B cell (primary cell): ENCODE measurements at regions not wholly inside any gene's neighbourhood (a gene's known extent, or its start where the extent isn't known, plus 50 kb on each side); places are given as distances from the start of the nearest gene placed in this dataset.

Source experiments
- ATAC-seq: fragments of 200-7000 bp; cut with Tn5 transposase; one replicate; pipeline ENCODE4 v1.10.0; 2021; ENCODE audit warnings: low read depth, mild to moderate bottlenecking, moderate number of reproducible peaks, moderate library complexity
- CTCF ChIA-PET: fragments of 350-600 bp; sonication (Branson Sonifier 250); formaldehyde crosslinking; loops from one replicate; lab custom pipeline; 2021; ENCODE audit warnings: antibody characterized with exemption, inconsistent platforms; lab: Charles Lee
- POLR2A ChIA-PET: fragments of 350-600 bp; sonication (Branson Sonifier 250); formaldehyde crosslinking; loops from one replicate; lab custom pipeline; 2021; ENCODE audit warnings: antibody characterized with exemption; lab: Charles Lee
- DNase-seq: peaks from one replicate; pipeline ENCODE4 v3.0.0; 2013
- H2AFZ ChIP-seq: 2 replicates; pipeline ENCODE4 v1.6.1; 2012; ENCODE audit warnings: mild to moderate bottlenecking, low read depth, low read length; ENCODE audit not compliant: insufficient read depth, poor library complexity, severe bottlenecking
- H3K27ac ChIP-seq, 2 donors: 1 replicate in 1 of 2; 2 replicates in 1 of 2; pipeline ENCODE4 v1.5.1; 2012 to 2013; ENCODE audit warnings: low read length in 2 of 2, mild to moderate bottlenecking in 2 of 2, moderate library complexity in 1 of 2
- H3K27me3 ChIP-seq, 4 experiments: fragments of 200-600 bp in 1 of 4; sonication (generic) in 1 of 4; replicated peaks in 1 of 4; 1 replicate in 2 of 4; 2 replicates in 2 of 4; pipeline versions ENCODE4 v1.6.1 to v1.7.0; 2013 to 2016; ENCODE audit warnings: low read length in 3 of 4, mild to moderate bottlenecking in 2 of 4, mixed read lengths in 1 of 4, moderate library complexity in 1 of 4; ENCODE audit not compliant: insufficient read depth in 4 of 4, control insufficient read depth in 3 of 4; ENCODE audit errors: control extremely low read depth in 1 of 4
- H3K36me3 ChIP-seq, 2 experiments: replicated peaks in 1 of 2; 1 replicate in 1 of 2; 2 replicates in 1 of 2; pipeline versions ENCODE4 v1.6.1 to v1.7.1; 2013; ENCODE audit warnings: low read length in 1 of 2; ENCODE audit not compliant: insufficient read depth in 2 of 2, control insufficient read depth in 1 of 2; ENCODE audit errors: control extremely low read depth in 1 of 2, extremely low read depth in 1 of 2
- H3K4me1 ChIP-seq, 2 donors: fragments of 200-600 bp in 1 of 2; sonication (generic) in 1 of 2; 1 replicate in 1 of 2; 2 replicates in 1 of 2; pipeline versions ENCODE4 v1.5.1 to v1.6.1; 2013 to 2017; ENCODE audit warnings: low read length in 2 of 2; ENCODE audit not compliant: control insufficient read depth in 2 of 2, insufficient read depth in 2 of 2
- H3K4me2 ChIP-seq: replicated peaks from 2 replicates; pipeline ENCODE3; 2012; ENCODE audit warnings: mild to moderate bottlenecking, low read depth, low read length; ENCODE audit not compliant: poor library complexity, severe bottlenecking
- H3K4me3 ChIP-seq, 5 experiments: fragments of 200-600 bp in 1 of 5; sonication (generic) in 1 of 5; 1 replicate in 3 of 5; 2 replicates in 2 of 5; pipeline versions ENCODE4 v1.5.1 to v1.7.0; 2011 to 2016; ENCODE audit warnings: low read length in 4 of 5, mild to moderate bottlenecking in 4 of 5, low read depth in 2 of 5, control low read depth in 1 of 5, moderate library complexity in 1 of 5; ENCODE audit not compliant: insufficient read depth in 1 of 5; ENCODE audit errors: control extremely low read depth in 1 of 5, extremely low read depth in 1 of 5
- H3K79me2 ChIP-seq: fragments of 200-600 bp; sonication (generic); one replicate; pipeline ENCODE4 v1.6.0; 2016; ENCODE audit warnings: low read length; ENCODE audit not compliant: control insufficient read depth, insufficient read depth
- H3K9ac ChIP-seq: fragments of 200-600 bp; sonication (generic); 2 replicates; pipeline ENCODE4 v1.6.1; 2017; ENCODE audit warnings: mild to moderate bottlenecking, low read length, moderate library complexity
- H3K9me3 ChIP-seq, 3 donors: one replicate each; pipeline versions ENCODE4 v1.6.1 to v1.7.1; 2013; ENCODE audit warnings: low read length in 2 of 3; ENCODE audit not compliant: control insufficient read depth in 2 of 3, insufficient read depth in 1 of 3; ENCODE audit errors: control extremely low read depth in 1 of 3
- H4K20me1 ChIP-seq: 2 replicates; pipeline ENCODE4 v1.6.0; 2012; ENCODE audit warnings: mild to moderate bottlenecking, low read length; ENCODE audit not compliant: insufficient read depth, control insufficient read depth, poor library complexity, severe bottlenecking
- H3K27ac Mint-ChIP-seq: one replicate; pipeline ENCODE4 v1.8.0; 2021; ENCODE audit warnings: mixed read lengths
- H3K27me3 Mint-ChIP-seq: one replicate; pipeline ENCODE4 v1.8.0; 2021; ENCODE audit warnings: mixed read lengths
- H3K4me1 Mint-ChIP-seq: one replicate; pipeline ENCODE4 v1.8.0; 2021; ENCODE audit warnings: mixed read lengths
- H3K4me3 Mint-ChIP-seq: one replicate; pipeline ENCODE4 v1.8.0; 2021; ENCODE audit warnings: mixed read lengths
- H3K9me3 Mint-ChIP-seq: one replicate; pipeline ENCODE4 v1.8.0; 2022; ENCODE audit warnings: mixed read lengths; ENCODE audit not compliant: insufficient read depth
- CTCF ChIP-seq: fragments of 200-600 bp; IDR thresholded peaks from one replicate; pipeline ENCODE4 v1.8.0; 2022; ENCODE audit warnings: antibody characterized with exemption, mild to moderate bottlenecking
- EZH2 ChIP-seq: IDR thresholded peaks from 2 replicates; pipeline ENCODE4 v1.6.1; 2012; ENCODE audit warnings: borderline replicate concordance, low read depth, mild to moderate bottlenecking, moderate library complexity, low read length; ENCODE audit not compliant: insufficient read depth, poor library complexity, severe bottlenecking
- WGBS: methylation state at CpG from one replicate; pipeline ENCODE4 v1.1.5; 2013; ENCODE audit warnings: missing lambda C conversion rate; ENCODE audit not compliant: insufficient coverage; 5-methylcytosine and 5-hydroxymethylcytosine counted together
- intact Hi-C: fragments of 100-400 bp; cut with micrococcal nuclease; formaldehyde crosslinking; loops from one replicate; pipeline ENCODE4 v1.10.0; 2022

GRCh38 chr11:23730307-23730998, 766.4 kb upstream of the LUZP2 start:
- Histone ChIP-seq H3K9me3 (peaks cover 0 to 20% (median 0%) of the 10 kb centered on the region in 3 donors), H2AFZ (no peak overlapping the region), H3K27me3 (no peaks in the 10 kb centered on the region), H3K4me3 (no peak overlapping the region), H3K4me1 (no peaks in the 10 kb centered on the region), H3K27ac (no peak overlapping the region), H3K9ac (no peak overlapping the region), H3K36me3 (no peaks in the 10 kb centered on the region), H4K20me1 (no peaks in the 10 kb centered on the region), H3K79me2 (no peaks in the 10 kb centered on the region), H3K4me2 (no peak overlapping the region)
- DNase-seq (no peak), ATAC-seq (no peak)
- Mint-ChIP-seq H3K27me3 (no peaks in the 10 kb centered on the region), H3K4me3 (no peak overlapping the region), H3K4me1 (no peaks in the 10 kb centered on the region), H3K9me3 (no peaks in the 10 kb centered on the region), H3K27ac (no peak overlapping the region)
- 94% methylated on average over 43 of the region's 43 CpGs for WGBS
- TF ChIP-seq CTCF (no peak), EZH2 (no peak)
- POLR2A ChIA-PET: no interaction called here
- intact Hi-C loops: no loop called here
- CTCF ChIA-PET: no interaction called here

GRCh38 chr11:23732026-23732425, 764.8 kb upstream of the LUZP2 start:
- ChIA-PET POLR2A (no interaction called here), CTCF (no interaction called here)
- Histone ChIP-seq H3K27ac (no peak overlapping the region), H3K27me3 (no peaks in the 10 kb centered on the region), H4K20me1 (no peaks in the 10 kb centered on the region), H3K4me3 (no peak overlapping the region), H2AFZ (no peak overlapping the region), H3K4me2 (no peak overlapping the region), H3K9ac (no peak overlapping the region), H3K79me2 (no peaks in the 10 kb centered on the region), H3K4me1 (no peaks in the 10 kb centered on the region), H3K9me3 (peaks cover 0 to 20% (median 0%) of the 10 kb centered on the region in 3 donors), H3K36me3 (no peaks in the 10 kb centered on the region)
- DNase-seq (no peak), ATAC-seq (no peak)
- TF ChIP-seq CTCF: no peak
- no peak for TF ChIP-seq EZH2
- Mint-ChIP-seq H3K27me3 (no peaks in the 10 kb centered on the region), H3K9me3 (peaks cover under 1% of the 10 kb centered on the region), H3K4me3 (no peak overlapping the region), H3K27ac (no peak overlapping the region), H3K4me1 (no peaks in the 10 kb centered on the region)
- intact Hi-C loops: no loop called here
- 74% methylated on average over 6 of the region's 7 CpGs for WGBS
